Astrocyte of the spinal cord (primary cell): ENCODE measurements at regions not wholly inside any gene's neighbourhood (a gene's known extent, or its start where the extent isn't known, plus 50 kb on each side); places are given as distances from the start of the nearest gene placed in this dataset.

Source experiments
- DNase-seq: peaks from one replicate; pipeline ENCODE4 v3.0.0; 2011; ENCODE audit warnings: low read depth, low spot score
- H3K4me3 ChIP-seq: 2 replicates; pipeline ENCODE4 v1.5.1; 2011; ENCODE audit warnings: low read depth, mild to moderate bottlenecking, low read length, moderate library complexity
- CTCF ChIP-seq: IDR thresholded peaks from 2 replicates; pipeline ENCODE4 v1.5.1; 2012; ENCODE audit warnings: low read depth, mild to moderate bottlenecking, low read length, inconsistent platforms
- in situ Hi-C: cut with HindIII; loops from 2 replicates; pipeline ENCODE4 v1.10.0; 2017; ENCODE audit warnings: low sequenced_read_pairs

GRCh38 chr7:110607050-110607857 lies 483.7 kb upstream of the LRRN3 start:
- no peak for DNase-seq
- no peak overlapping the region for H3K4me3 ChIP-seq
- no peak for TF ChIP-seq CTCF
- in situ Hi-C loops, result no loop called here

GRCh38 chr7:110609336-110609735 lies 481.6 kb upstream of the LRRN3 start:
- no peak for TF ChIP-seq CTCF
- no peak overlapping the region for H3K4me3 ChIP-seq
- in situ Hi-C loops, result no loop called here
- no peak for DNase-seq

- DNase-seq, result no peak
- in situ Hi-C loops, result no loop called here
- no peak overlapping the region for H3K4me3 ChIP-seq
- no peak for TF ChIP-seq CTCF
Observed at GRCh38 chr7:110612680-110613079, 478.2 kb upstream of the LRRN3 start.
